A673 (cell line): ENCODE measurements at regions not wholly inside any gene's neighbourhood (a gene's known extent, or its start where the extent isn't known, plus 50 kb on each side); places are given as distances from the start of the nearest gene placed in this dataset.

Source experiments
- BruUV-seq: library from RNA; stranded (reverse); fragments of 400-500 nt; replicated peaks from 2 replicates; lab custom pipeline; 2021; lab: Mats Ljungman, UMichigan
- CTCF ChIA-PET: fragments of 300-600 bp; sonication (Branson Sonifier 250); formaldehyde crosslinking; loops from one replicate; lab custom pipeline; 2022; ENCODE audit warnings: antibody characterized with exemption; lab: Charles Lee
- POLR2A ChIA-PET: fragments of 300-600 bp; sonication (Branson Sonifier 250); formaldehyde crosslinking; loops from one replicate; lab custom pipeline; 2022; ENCODE audit warnings: antibody characterized with exemption; ENCODE audit not compliant: low non-redundant PET; lab: Charles Lee
- DNase-seq: peaks from one replicate; pipeline ENCODE4 v3.0.0-alpha.2; 2015; ENCODE audit warnings: low spot score
- H3K27ac ChIP-seq: fragments of 200-600 bp; sonication (generic); 2 replicates; pipeline ENCODE4 v1.5.1; 2016; ENCODE audit warnings: mixed run types, low read depth, mild to moderate bottlenecking, mixed read lengths, antibody characterized with exemption, low read length; ENCODE audit not compliant: poor library complexity, severe bottlenecking
- H3K27me3 ChIP-seq: fragments of 200-600 bp; sonication (generic); replicated peaks from 2 replicates; pipeline ENCODE4 v1.6.1; 2017; ENCODE audit warnings: mixed run types, low read depth, mild to moderate bottlenecking, mixed read lengths, antibody characterized with exemption, low read length; ENCODE audit not compliant: insufficient read depth, poor library complexity
- H3K36me3 ChIP-seq: fragments of 200-600 bp; sonication (generic); 2 replicates; pipeline ENCODE4 v1.6.1; 2016; ENCODE audit warnings: mixed run types, mild to moderate bottlenecking, mixed read lengths, antibody characterized with exemption, low read length; ENCODE audit not compliant: insufficient read depth, poor library complexity, severe bottlenecking
- H3K4me1 ChIP-seq: fragments of 200-600 bp; sonication (generic); 2 replicates; pipeline ENCODE4 v1.6.1; 2017; ENCODE audit warnings: mixed run types, mild to moderate bottlenecking, mixed read lengths, antibody characterized with exemption, low read length; ENCODE audit not compliant: insufficient read depth, poor library complexity, severe bottlenecking
- H3K4me3 ChIP-seq: fragments of 200-600 bp; sonication (generic); 2 replicates; pipeline ENCODE4 v1.5.1; 2016; ENCODE audit warnings: low read depth, mixed run types, mild to moderate bottlenecking, mixed read lengths, low read length; ENCODE audit not compliant: poor library complexity, severe bottlenecking
- H3K9me3 ChIP-seq: fragments of 200-600 bp; sonication (generic); 2 replicates; pipeline ENCODE4 v1.6.1; 2016; ENCODE audit warnings: mixed run types, low read depth, mild to moderate bottlenecking, mixed read lengths, antibody characterized with exemption, low read length; ENCODE audit not compliant: poor library complexity, severe bottlenecking
- CTCF ChIP-seq: fragments of 300-800, 200-600 bp; sonication (generic); conservative IDR thresholded peaks from 2 replicates; pipeline ENCODE4 v1.5.1; 2017; ENCODE audit warnings: low read depth, mild to moderate bottlenecking, antibody characterized with exemption, low read length, moderate library complexity, mixed read lengths
- EZH2 ChIP-seq: fragments of 200-600 bp; sonication (generic); IDR thresholded peaks from 2 replicates; pipeline ENCODE4 v1.6.1; 2017; ENCODE audit warnings: borderline replicate concordance, low read depth, mild to moderate bottlenecking, mixed read lengths, antibody characterized with exemption, low read length; ENCODE audit not compliant: poor library complexity, severe bottlenecking
- intact Hi-C: fragments of 100-400 bp; cut with micrococcal nuclease; formaldehyde crosslinking; loops from one replicate; pipeline ENCODE4 v1.10.0; 2022; ENCODE audit not compliant: unreplicated experiment

DNA sequence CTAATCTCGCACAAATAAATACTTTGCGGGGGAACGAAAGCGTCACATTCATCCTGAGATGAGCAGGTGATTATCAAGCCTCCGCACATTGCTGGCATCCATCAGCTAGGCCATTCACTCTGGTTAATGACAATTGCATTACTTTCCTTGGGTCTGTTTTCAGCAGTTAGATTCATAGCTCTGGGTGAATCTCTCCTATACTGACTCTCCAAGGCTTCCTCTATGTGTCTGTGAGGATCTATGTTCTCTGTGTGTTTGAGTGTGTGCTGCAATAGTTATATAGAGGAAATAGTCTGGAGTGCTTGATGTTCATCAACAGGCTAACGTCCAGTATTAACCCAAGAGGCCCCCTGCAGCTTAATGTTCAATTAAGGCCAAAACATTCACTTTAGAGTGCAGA, 133.0 kb upstream of the CTTNBP2NL start:
- CTCF ChIA-PET, result no interaction called here
- no TSS peak for BruUV-seq
- Histone ChIP-seq H3K4me3 (no peak overlapping the region), H3K9me3 (no peaks in the 10 kb centered on the region), H3K36me3 (no peaks in the 10 kb centered on the region), H3K27ac (no peak overlapping the region), H3K4me1 (no peaks in the 10 kb centered on the region), H3K27me3 (peaks cover 40% of the 10 kb centered on the region)
- TF ChIP-seq CTCF (no peak), EZH2 (no peak)
- DNase-seq, result no peak
- POLR2A ChIA-PET, result no interaction called here
- intact Hi-C loops, result no loop called here

DNA sequence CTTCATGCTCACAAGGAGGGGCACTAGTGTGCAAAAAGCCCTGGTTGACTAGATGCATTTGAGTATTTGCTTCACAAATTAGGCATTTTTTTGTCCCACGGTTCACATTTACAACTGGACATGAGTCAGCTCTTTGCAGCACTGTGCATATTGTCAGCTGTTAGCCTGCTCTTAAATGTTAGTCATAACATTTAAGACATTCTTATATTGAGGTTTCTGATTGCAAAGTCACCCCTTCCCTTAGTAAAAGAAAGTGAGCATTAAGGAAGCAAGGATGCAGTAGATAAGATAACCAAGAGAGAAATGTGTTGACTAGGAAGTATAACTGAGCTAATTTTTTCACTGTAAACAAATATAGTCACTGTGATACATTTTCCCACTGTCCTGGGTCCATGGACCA, 132.6 kb upstream of the CTTNBP2NL start:
- ChIA-PET POLR2A (no interaction called here), CTCF (no interaction called here)
- no peaks in the 10 kb centered on the region for H3K4me1 ChIP-seq
- no peaks in the 10 kb centered on the region for H3K36me3 ChIP-seq
- DNase-seq, result no peak
- no TSS peak for BruUV-seq
- intact Hi-C loops, result no loop called here
- no peaks in the 10 kb centered on the region for H3K9me3 ChIP-seq
- no peak overlapping the region for H3K27ac ChIP-seq
- H3K4me3 ChIP-seq, result no peak overlapping the region
- H3K27me3 ChIP-seq, result peaks cover 36% of the 10 kb centered on the region
- TF ChIP-seq EZH2 (no peak), CTCF (no peak)

DNA sequence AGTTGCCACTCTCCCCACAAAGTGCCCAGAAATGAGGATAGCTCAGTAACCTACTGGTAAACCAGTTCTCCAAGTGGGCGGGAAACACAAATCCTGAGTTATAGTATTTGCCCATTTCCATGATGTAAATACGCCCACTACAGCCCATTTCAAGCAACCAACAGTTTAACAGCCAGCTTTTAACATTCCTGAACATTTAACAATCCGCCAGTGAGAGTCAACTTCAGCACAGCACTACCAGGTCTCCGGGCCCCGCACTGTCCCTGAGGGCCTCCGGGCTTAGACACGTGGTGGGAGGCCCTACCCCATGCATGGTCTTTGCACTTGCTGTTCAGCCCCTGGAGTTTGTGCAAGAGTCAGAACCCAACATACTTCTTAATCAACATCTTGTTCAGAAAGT, 132.0 kb upstream of the CTTNBP2NL start:
- H3K27me3 ChIP-seq, result peaks cover 40% of the 10 kb centered on the region
- CTCF ChIA-PET, result no interaction called here
- H3K27ac ChIP-seq, result no peak overlapping the region
- H3K36me3 ChIP-seq, result no peaks in the 10 kb centered on the region
- POLR2A ChIA-PET, result no interaction called here
- no peaks in the 10 kb centered on the region for H3K4me1 ChIP-seq
- TF ChIP-seq EZH2, result no peak
- no peak for TF ChIP-seq CTCF
- intact Hi-C loops, result no loop called here
- no TSS peak for BruUV-seq
- H3K4me3 ChIP-seq, result no peak overlapping the region
- H3K9me3 ChIP-seq, result no peaks in the 10 kb centered on the region
- no peak for DNase-seq
